ES-I3 (cell line): ENCODE measurements at regions not wholly inside any gene's neighbourhood (a gene's known extent, or its start where the extent isn't known, plus 50 kb on each side); places are given as distances from the start of the nearest gene placed in this dataset.

ENCODE experiments used
- H3K36me3 ChIP-seq: 2 replicates; pipeline ENCODE4 v1.6.1; 2013; ENCODE audit warnings: mild to moderate bottlenecking, low read length, control low read depth, moderate library complexity; ENCODE audit not compliant: insufficient read depth
- H3K4me1 ChIP-seq: 2 replicates; pipeline ENCODE4 v1.6.1; 2013; ENCODE audit warnings: mild to moderate bottlenecking, control low read depth, low read length; ENCODE audit not compliant: insufficient read depth
- H3K9ac ChIP-seq: 2 replicates; pipeline ENCODE4 v1.6.1; 2013; ENCODE audit warnings: low read depth, mild to moderate bottlenecking, low read length, moderate library complexity
- H3K9me3 ChIP-seq: 2 replicates; pipeline ENCODE4 v1.6.1; 2013; ENCODE audit warnings: mild to moderate bottlenecking, low read length, moderate library complexity; ENCODE audit not compliant: control insufficient read depth, insufficient read depth

DNA sequence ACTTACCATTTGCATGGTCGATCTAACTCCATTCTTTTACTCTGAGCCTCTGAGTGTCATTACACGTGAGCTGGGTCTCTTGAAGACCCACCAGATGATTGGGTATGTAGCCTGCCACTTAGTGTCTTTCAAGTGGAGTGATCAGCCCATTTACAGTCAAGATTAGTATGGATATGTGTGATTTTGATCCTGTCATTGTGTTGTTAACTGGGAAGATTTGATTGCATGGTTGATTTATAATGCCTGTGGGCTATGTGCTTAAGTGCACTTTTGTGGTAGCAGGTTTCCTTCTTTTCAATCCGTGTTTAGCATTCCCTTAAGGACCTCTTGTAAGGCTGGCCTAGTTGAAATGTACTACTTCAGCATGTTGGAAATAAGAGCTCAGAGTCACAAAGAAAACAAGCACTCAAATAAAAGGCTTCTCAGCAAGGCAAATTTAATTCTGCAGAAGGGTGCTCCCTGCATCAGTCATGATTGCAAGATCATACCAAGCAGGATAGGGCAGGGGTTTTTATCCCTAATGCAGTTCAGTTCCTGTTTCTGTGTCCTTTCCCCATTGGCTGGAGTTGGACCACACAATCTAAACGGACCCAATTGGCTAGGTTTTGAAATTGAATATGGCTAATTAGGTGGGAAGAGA lies 230.7 kb upstream of the SYT4 start:
- no peaks in the 10 kb centered on the region; the same call in none of the 2 replicates for H3K9me3 ChIP-seq
- no peak overlapping the region for H3K9ac ChIP-seq
- H3K4me1 ChIP-seq = no peaks in the 10 kb centered on the region
- no peaks in the 10 kb centered on the region for H3K36me3 ChIP-seq

- H3K36me3 ChIP-seq = no peaks in the 10 kb centered on the region
- no peaks in the 10 kb centered on the region for H3K4me1 ChIP-seq
- H3K9ac ChIP-seq = no peak overlapping the region
- peaks cover 14% of the 10 kb centered on the region for H3K9me3 ChIP-seq
Measured at GRCh38 chr18:43514747-43515146, 237.5 kb upstream of the SYT4 start.

DNA sequence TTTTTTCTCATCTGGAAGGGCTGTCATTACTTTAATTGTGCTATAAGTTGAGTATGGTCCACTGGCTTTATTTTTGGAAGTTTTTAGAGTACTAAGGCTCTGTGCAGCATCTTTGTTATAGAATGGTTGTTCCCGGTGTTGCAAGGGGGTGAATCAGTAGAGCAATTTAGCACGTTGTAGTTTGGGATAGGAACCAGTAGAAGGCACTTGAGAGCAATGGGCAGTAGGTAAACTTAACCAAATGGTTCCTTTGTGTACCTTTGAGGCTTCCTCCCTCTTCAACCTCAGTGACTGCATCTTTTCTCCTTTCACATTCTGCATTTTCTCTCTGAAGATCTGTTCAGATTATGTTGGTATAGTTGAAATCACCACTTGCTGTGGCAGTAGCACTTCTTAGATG lies 238.2 kb upstream of the SYT4 start:
- Histone ChIP-seq H3K4me1 (no peaks in the 10 kb centered on the region), H3K9ac (no peak overlapping the region), H3K36me3 (no peaks in the 10 kb centered on the region), H3K9me3 (peaks cover 14% of the 10 kb centered on the region)

- H3K36me3 ChIP-seq = no peaks in the 10 kb centered on the region
- no peaks in the 10 kb centered on the region for H3K9me3 ChIP-seq
- H3K4me1 ChIP-seq = no peaks in the 10 kb centered on the region
- H3K9ac ChIP-seq = no peak overlapping the region
Measured at GRCh38 chr18:43524260-43524659, 247.0 kb upstream of the SYT4 start.

GRCh38 chr18:43525169-43525568 lies 247.9 kb upstream of the SYT4 start:
- H3K4me1 ChIP-seq = no peaks in the 10 kb centered on the region
- H3K9me3 ChIP-seq = no peaks in the 10 kb centered on the region
- H3K36me3 ChIP-seq = no peaks in the 10 kb centered on the region

GRCh38 chr18:43526426-43527145 lies 249.3 kb upstream of the SYT4 start:
- Histone ChIP-seq H3K4me1 (no peaks in the 10 kb centered on the region), H3K9ac (no peak overlapping the region), H3K9me3 (no peaks in the 10 kb centered on the region), H3K36me3 (no peaks in the 10 kb centered on the region)

More at GRCh38 chr18:43525169-43525568, 247.9 kb upstream of the SYT4 start:
- no peak overlapping the region for H3K9ac ChIP-seq

GRCh38 chr18:43531438-43531837 lies 254.1 kb upstream of the SYT4 start:
- no peaks in the 10 kb centered on the region for H3K36me3 ChIP-seq
- H3K4me1 ChIP-seq = no peaks in the 10 kb centered on the region
- H3K9ac ChIP-seq = no peak overlapping the region
- H3K9me3 ChIP-seq = no peaks in the 10 kb centered on the region

DNA sequence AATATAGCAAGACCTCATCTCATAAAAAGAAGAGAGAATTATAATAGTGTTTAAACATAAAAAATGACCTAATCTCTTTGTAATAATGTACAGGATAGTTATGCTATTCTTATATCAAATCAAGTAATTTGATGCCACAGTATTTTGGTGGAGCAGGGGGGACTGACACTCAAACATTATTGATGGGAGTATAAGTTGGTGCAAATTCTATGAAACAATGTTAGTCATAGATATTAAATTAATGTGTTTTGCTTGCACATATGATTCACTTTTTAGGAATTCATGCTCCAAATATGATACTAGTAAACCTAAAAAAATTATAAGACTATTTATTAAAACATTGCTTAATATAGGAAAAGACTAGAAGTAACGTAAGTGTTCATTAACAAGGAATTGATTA lies 256.1 kb upstream of the SYT4 start:
- Histone ChIP-seq H3K9ac (no peak overlapping the region), H3K36me3 (no peaks in the 10 kb centered on the region), H3K9me3 (no peaks in the 10 kb centered on the region), H3K4me1 (no peaks in the 10 kb centered on the region)

- H3K36me3 ChIP-seq = no peaks in the 10 kb centered on the region
- no peak overlapping the region for H3K9ac ChIP-seq
- no peaks in the 10 kb centered on the region for H3K4me1 ChIP-seq
- H3K9me3 ChIP-seq = no peaks in the 10 kb centered on the region
Measured at GRCh38 chr18:43534511-43534910, 257.2 kb upstream of the SYT4 start.

GRCh38 chr18:43539862-43540261 lies 262.6 kb upstream of the SYT4 start:
- Histone ChIP-seq H3K36me3 (no peaks in the 10 kb centered on the region), H3K9me3 (no peaks in the 10 kb centered on the region), H3K9ac (no peak overlapping the region), H3K4me1 (no peaks in the 10 kb centered on the region)

- no peaks in the 10 kb centered on the region for H3K36me3 ChIP-seq
- no peaks in the 10 kb centered on the region for H3K9me3 ChIP-seq
- no peak overlapping the region for H3K9ac ChIP-seq
- H3K4me1 ChIP-seq = no peaks in the 10 kb centered on the region
Measured at GRCh38 chr18:43542016-43542415, 264.7 kb upstream of the SYT4 start.

GRCh38 chr18:43543236-43543635 lies 265.9 kb upstream of the SYT4 start:
- no peaks in the 10 kb centered on the region for H3K4me1 ChIP-seq
- H3K9me3 ChIP-seq = no peaks in the 10 kb centered on the region
- no peaks in the 10 kb centered on the region for H3K36me3 ChIP-seq
- H3K9ac ChIP-seq = no peak overlapping the region

GRCh38 chr18:43547456-43547855 lies 270.2 kb upstream of the SYT4 start:
- no peaks in the 10 kb centered on the region for H3K36me3 ChIP-seq
- no peak overlapping the region for H3K9ac ChIP-seq
- H3K4me1 ChIP-seq = no peaks in the 10 kb centered on the region
- peaks cover 2% of the 10 kb centered on the region; the same call in 1 of the 2 replicates for H3K9me3 ChIP-seq

GRCh38 chr18:43559507-43559906 lies 282.2 kb upstream of the SYT4 start:
- Histone ChIP-seq H3K9ac (no peak overlapping the region), H3K4me1 (peaks cover 5% of the 10 kb centered on the region; the same call in 1 of the 2 replicates), H3K36me3 (no peaks in the 10 kb centered on the region), H3K9me3 (peaks cover 9% of the 10 kb centered on the region)

- H3K9me3 ChIP-seq = 0 out of 2 replicates have a peak, but pooled peaks cover under 1% of the 10 kb centered on the region
- no peak overlapping the region for H3K9ac ChIP-seq
- H3K4me1 ChIP-seq = peaks cover 5% of the 10 kb centered on the region; the same call in 1 of the 2 replicates
- no peaks in the 10 kb centered on the region for H3K36me3 ChIP-seq
Measured at GRCh38 chr18:43563780-43564179, 286.5 kb upstream of the SYT4 start.
